Ascending aorta (tissue), 2 donors: ENCODE measurements at regions not wholly inside any gene's neighbourhood (a gene's known extent, or its start where the extent isn't known, plus 50 kb on each side); places are given as distances from the start of the nearest gene placed in this dataset.

Source experiments
- DNase-seq, 2 donors: peaks; one replicate each; pipeline ENCODE4 v3.0.0-alpha.2; 2019; ENCODE audit warnings: low spot score in 2 of 2
- H3K27ac ChIP-seq, 2 donors: fragments of 200-600 bp; sonication (generic); one replicate each; pipeline ENCODE4 v1.5.1; 2016 to 2017; ENCODE audit warnings: mild to moderate bottlenecking in 1 of 2
- H3K27me3 ChIP-seq: fragments of 200-600 bp; sonication (generic); one replicate; pipeline ENCODE4 v1.5.1; 2017
- H3K36me3 ChIP-seq, 2 donors: fragments of 200-600 bp; sonication (generic); one replicate each; pipeline ENCODE4 v1.5.1; 2016
- H3K4me1 ChIP-seq, 2 donors: fragments of 200-600 bp; sonication (generic); one replicate each; pipeline ENCODE4 v1.5.1; 2016 to 2017; ENCODE audit warnings: mild to moderate bottlenecking in 1 of 2
- H3K4me3 ChIP-seq, 2 donors: fragments of 200-600 bp; sonication (generic); one replicate each; pipeline ENCODE4 v1.5.1; 2016 to 2017; ENCODE audit warnings: mild to moderate bottlenecking in 1 of 2
- H3K9me3 ChIP-seq, 2 donors: fragments of 200-600 bp; sonication (generic); one replicate each; pipeline ENCODE4 v1.5.1; 2016
- intact Hi-C: fragments of 100-400 bp; cut with DNase I; formaldehyde crosslinking; loops from one replicate; pipeline ENCODE4 v1.15.1; 2023
- TF ChIP-seq, protein P1 (sequence below), 3 experiments: fragments of 200-600 bp in 2 of 3; fragments of 450-650 bp in 1 of 3; sonication (generic) in 2 of 3; IDR thresholded peaks; one replicate each; pipeline ENCODE4 v1.5.1; 2016 to 2019; ENCODE audit warnings: antibody characterized with exemption in 3 of 3, mild to moderate bottlenecking in 1 of 3, moderate library complexity in 1 of 3

DNA sequence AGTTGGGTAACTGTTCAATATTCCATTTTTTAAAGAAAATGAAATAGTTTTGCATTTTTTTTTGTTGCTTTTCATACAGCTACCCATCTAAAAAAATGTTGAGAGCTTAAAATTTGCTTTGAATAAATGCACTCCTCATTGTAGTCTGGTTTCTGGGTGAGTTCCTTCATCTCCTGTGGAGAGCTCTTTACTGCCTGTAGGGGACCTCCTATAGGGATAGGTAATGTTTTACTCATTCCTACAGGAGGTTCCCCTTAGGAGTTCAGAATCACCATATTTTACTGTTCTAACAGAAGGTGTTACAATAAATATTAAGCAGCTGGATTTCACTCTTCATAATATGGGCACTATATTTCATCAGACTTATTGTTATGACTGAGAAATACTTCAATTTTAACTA lies 947.3 kb upstream of the CRIM1 start:
- intact Hi-C loops = no loop called here
- no peak for DNase-seq
- H3K27ac ChIP-seq = no peak overlapping the region
- no peaks in the 10 kb centered on the region for H3K36me3 ChIP-seq
- TF ChIP-seq, protein P1, sequence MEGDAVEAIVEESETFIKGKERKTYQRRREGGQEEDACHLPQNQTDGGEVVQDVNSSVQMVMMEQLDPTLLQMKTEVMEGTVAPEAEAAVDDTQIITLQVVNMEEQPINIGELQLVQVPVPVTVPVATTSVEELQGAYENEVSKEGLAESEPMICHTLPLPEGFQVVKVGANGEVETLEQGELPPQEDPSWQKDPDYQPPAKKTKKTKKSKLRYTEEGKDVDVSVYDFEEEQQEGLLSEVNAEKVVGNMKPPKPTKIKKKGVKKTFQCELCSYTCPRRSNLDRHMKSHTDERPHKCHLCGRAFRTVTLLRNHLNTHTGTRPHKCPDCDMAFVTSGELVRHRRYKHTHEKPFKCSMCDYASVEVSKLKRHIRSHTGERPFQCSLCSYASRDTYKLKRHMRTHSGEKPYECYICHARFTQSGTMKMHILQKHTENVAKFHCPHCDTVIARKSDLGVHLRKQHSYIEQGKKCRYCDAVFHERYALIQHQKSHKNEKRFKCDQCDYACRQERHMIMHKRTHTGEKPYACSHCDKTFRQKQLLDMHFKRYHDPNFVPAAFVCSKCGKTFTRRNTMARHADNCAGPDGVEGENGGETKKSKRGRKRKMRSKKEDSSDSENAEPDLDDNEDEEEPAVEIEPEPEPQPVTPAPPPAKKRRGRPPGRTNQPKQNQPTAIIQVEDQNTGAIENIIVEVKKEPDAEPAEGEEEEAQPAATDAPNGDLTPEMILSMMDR (IDR thresholded peaks at IDR 0.05) = no peak
- no peak overlapping the region for H3K4me3 ChIP-seq
- no peaks in the 10 kb centered on the region for H3K9me3 ChIP-seq
- H3K4me1 ChIP-seq = no peaks in the 10 kb centered on the region
- no peaks in the 10 kb centered on the region for H3K27me3 ChIP-seq

DNA sequence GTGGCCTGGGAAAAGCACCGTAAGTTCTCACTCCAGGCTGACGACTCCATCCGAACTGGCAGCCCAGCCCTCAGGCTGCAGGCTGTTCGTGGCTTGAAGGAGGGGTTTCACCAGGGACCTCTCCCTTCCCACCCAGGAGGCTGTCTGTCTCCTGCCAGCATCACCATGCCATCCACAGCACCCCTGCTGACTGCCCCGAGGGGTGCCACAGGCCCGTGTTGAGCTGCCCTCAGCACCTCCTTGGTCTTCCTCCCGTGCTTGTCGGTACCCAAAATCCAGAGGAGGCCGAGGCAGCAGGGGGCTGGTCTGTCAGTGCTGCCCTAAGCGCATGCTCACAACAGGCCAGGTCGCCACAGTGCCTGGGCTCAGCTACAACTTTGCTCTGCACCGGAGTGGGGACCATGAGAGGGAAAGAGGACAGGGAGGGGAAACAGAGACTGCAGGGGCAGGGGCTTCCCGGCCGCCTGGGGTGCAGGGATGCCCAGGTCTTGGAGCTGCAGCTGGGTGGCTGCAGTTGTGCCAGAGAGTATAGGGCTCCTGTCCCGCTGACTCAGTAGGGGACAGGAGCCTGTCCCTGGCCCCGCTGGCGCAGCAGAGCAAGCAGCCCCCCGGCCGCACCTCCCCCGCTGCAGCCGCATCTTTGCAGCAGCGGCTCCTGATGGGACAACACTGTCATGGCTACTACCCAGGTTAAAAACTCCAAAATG lies 963.7 kb upstream of the CRIM1 start:
- intact Hi-C loops = no loop called here
- H3K4me1 ChIP-seq = no peaks in the 10 kb centered on the region
- no peaks in the 10 kb centered on the region for H3K27me3 ChIP-seq
- H3K27ac ChIP-seq = no peak overlapping the region
- TF ChIP-seq, protein P1 (IDR thresholded peaks at IDR 0.05) = no peak
- no peaks in the 10 kb centered on the region for H3K36me3 ChIP-seq
- no peaks in the 10 kb centered on the region for H3K9me3 ChIP-seq
- no peak overlapping the region for H3K4me3 ChIP-seq
- DNase-seq = no peak

DNA sequence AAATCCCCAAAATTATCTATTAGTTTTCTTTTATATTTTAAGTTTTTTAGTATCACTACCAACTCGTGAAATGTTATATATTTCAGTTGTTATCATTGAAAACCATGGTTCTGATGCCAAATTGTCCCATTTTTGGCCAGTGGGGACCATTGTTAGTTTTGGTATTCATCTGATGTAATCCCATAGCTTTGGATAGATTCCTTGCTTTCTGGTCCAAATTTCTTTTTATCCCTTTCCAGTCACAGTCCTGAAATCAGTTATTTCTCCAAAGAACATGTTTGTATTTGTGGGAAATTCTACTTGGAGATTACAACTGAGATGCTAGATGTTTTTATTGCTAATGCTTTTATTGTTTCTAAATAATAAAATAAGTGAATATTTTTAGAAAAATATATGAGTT lies 976.8 kb upstream of the CRIM1 start:
- Histone ChIP-seq H3K9me3 (no peaks in the 10 kb centered on the region), H3K4me1 (no peaks in the 10 kb centered on the region), H3K36me3 (no peaks in the 10 kb centered on the region), H3K27ac (no peak overlapping the region), H3K27me3 (no peaks in the 10 kb centered on the region), H3K4me3 (no peak overlapping the region)
- intact Hi-C loops = no loop called here
- DNase-seq = no peak
- TF ChIP-seq, protein P1 (IDR thresholded peaks at IDR 0.05) = no peak

DNA sequence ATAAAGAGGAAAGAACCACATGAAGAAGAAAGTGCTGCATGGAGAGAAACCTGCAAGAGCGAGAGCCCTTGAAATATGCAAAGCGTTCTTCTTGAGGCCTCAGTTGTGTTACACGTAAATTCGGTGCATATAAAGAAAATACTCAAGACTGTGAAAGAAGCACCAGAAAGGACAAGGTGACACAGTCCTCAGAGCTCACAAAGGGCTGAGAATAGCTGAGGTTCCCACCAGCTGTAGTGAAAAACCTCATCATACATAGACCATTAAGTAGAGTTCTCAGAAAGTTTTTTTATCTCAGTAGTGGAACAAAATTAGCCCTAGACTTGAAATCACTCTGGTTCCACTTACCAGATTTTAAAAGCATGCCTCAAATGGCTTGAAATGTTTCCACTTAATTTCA lies 980.7 kb upstream of the CRIM1 start:
- Histone ChIP-seq H3K36me3 (no peaks in the 10 kb centered on the region), H3K4me3 (no peak overlapping the region), H3K27me3 (no peaks in the 10 kb centered on the region), H3K27ac (no peak overlapping the region), H3K4me1 (no peaks in the 10 kb centered on the region), H3K9me3 (no peaks in the 10 kb centered on the region)
- intact Hi-C loops = no loop called here
- TF ChIP-seq, protein P1 (IDR thresholded peaks at IDR 0.05) = no peak
- no peak for DNase-seq

DNA sequence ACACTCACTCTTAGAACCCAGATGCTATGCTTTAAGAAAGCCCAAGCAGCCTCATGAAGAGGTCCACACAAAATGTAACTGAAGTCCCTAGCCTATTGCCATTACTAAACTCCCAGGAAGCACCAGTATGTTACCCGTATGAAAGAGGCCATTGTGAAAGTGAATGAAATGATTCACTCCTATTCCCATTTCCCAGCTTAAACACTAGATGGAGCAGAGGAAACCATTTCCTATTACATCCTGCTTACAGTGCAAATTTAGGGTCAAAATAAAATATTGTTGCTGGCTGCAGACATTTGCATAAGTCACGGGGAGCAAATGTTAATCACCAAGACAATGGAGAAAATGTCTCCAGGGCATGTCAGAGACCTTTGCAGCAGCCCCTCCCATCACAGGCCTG lies 989.7 kb upstream of the CRIM1 start:
- TF ChIP-seq, protein P1 (IDR thresholded peaks at IDR 0.05) = no peak
- DNase-seq = no peak
- H3K4me3 ChIP-seq = no peak overlapping the region

DNA sequence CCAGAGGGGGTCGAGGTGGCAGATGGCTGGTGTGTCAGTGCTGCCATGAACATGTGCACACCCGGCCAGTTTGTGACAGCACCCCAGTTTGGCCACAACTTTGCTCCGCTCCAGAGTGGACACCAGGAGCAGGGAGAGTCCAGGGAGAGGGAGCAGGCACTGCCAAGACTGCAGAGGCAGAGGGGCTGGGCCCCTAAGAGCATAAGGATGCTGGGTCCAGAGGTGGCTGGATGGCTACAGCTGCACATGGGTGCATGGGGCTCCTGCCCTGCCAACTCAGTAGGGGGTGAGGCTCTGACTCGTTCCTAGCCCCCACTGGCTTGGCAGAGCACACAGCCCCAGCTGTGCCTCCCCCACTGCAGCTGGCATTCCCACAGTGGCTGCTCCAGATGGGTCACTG lies 999.2 kb upstream of the CRIM1 start:
- Histone ChIP-seq H3K36me3 (no peaks in the 10 kb centered on the region), H3K4me3 (no peak overlapping the region), H3K27ac (no peak overlapping the region), H3K4me1 (no peaks in the 10 kb centered on the region), H3K9me3 (no peaks in the 10 kb centered on the region), H3K27me3 (no peaks in the 10 kb centered on the region)
- DNase-seq = no peak
- TF ChIP-seq, protein P1 (IDR thresholded peaks at IDR 0.05) = no peak
- intact Hi-C loops = no loop called here

More for the DNA sequence above, 989.7 kb upstream of the CRIM1 start:
- H3K27ac ChIP-seq = no peak overlapping the region
- no peaks in the 10 kb centered on the region for H3K27me3 ChIP-seq
- no peaks in the 10 kb centered on the region for H3K4me1 ChIP-seq
- H3K9me3 ChIP-seq = no peaks in the 10 kb centered on the region
- intact Hi-C loops = no loop called here
- no peaks in the 10 kb centered on the region for H3K36me3 ChIP-seq
